ENCODE measurements at regions not wholly inside any gene's neighbourhood (a gene's known extent, or its start where the extent isn't known, plus 50 kb on each side); places are given as distances from the start of the nearest gene placed in this dataset.
A peak's percentile ranks its signal among the peaks of the same experiment; 100 is the strongest.

- H3K36me3 ChIP-seq, result peaks cover 0 to 15% of the 10 kb centered on the region in 2 donors
- no peaks in the 10 kb centered on the region for H3K9me3 ChIP-seq
- H3K27ac ChIP-seq, result no peak overlapping the region
- no peak for DNase-seq (ENCODE audit: extremely low spot score in 2 of 2)
- intact Hi-C loops (cut with DNase I), result no loop called here
- no peaks in the 10 kb centered on the region for H3K4me1 ChIP-seq
- no peak overlapping the region for H3K4me3 ChIP-seq
- no peaks in the 10 kb centered on the region for H3K27me3 ChIP-seq
- TF ChIP-seq POLR2AphosphoS5 (IDR thresholded peaks at IDR 0.05; ENCODE audit: insufficient read depth in 1 of 2, low read depth in 1 of 2), result no peak
- no peak for TF ChIP-seq POLR2A (IDR thresholded peaks at IDR 0.05)
- TF ChIP-seq, protein P1, sequence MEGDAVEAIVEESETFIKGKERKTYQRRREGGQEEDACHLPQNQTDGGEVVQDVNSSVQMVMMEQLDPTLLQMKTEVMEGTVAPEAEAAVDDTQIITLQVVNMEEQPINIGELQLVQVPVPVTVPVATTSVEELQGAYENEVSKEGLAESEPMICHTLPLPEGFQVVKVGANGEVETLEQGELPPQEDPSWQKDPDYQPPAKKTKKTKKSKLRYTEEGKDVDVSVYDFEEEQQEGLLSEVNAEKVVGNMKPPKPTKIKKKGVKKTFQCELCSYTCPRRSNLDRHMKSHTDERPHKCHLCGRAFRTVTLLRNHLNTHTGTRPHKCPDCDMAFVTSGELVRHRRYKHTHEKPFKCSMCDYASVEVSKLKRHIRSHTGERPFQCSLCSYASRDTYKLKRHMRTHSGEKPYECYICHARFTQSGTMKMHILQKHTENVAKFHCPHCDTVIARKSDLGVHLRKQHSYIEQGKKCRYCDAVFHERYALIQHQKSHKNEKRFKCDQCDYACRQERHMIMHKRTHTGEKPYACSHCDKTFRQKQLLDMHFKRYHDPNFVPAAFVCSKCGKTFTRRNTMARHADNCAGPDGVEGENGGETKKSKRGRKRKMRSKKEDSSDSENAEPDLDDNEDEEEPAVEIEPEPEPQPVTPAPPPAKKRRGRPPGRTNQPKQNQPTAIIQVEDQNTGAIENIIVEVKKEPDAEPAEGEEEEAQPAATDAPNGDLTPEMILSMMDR (IDR thresholded peaks at IDR 0.05), result no peak
Observed at GRCh38 chr2:16554060-16554583, 111.5 kb downstream of the CYRIA start.

DNA sequence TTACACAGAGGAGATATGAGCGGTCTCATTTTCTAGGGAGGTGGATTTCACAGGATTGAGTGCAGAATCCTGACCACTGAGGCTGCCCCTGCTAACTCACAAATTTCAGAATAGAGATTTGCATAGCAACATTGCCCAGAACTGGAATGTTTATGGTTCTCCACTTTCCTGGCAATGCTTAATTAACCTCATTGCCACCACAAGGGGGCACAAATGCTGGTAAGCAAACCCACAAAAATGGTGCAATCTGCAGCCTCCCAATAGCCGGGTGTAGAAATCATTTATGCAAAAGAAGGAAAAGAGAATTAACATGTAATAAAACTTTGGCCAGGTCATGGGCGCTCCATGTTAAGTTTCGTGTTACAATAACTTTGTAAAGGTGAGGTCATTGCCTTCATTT, 112.4 kb downstream of the CYRIA start:
- DNase-seq (ENCODE audit: extremely low spot score in 2 of 2), result no peak
- Histone ChIP-seq H3K9me3 (no peaks in the 10 kb centered on the region), H3K27ac (no peak overlapping the region), H3K4me3 (no peak overlapping the region), H3K4me1 (no peaks in the 10 kb centered on the region), H3K36me3 (peaks cover 0 to 15% of the 10 kb centered on the region in 2 donors), H3K27me3 (no peaks in the 10 kb centered on the region)
- intact Hi-C loops (cut with DNase I), result no loop called here
- TF ChIP-seq POLR2A (IDR thresholded peaks at IDR 0.05) (no peak), POLR2AphosphoS5 (IDR thresholded peaks at IDR 0.05; ENCODE audit: insufficient read depth in 1 of 2, low read depth in 1 of 2) (no peak)
- TF ChIP-seq, protein P1 (IDR thresholded peaks at IDR 0.05), result peak; percentile 19 to 41 (median 29)

DNA sequence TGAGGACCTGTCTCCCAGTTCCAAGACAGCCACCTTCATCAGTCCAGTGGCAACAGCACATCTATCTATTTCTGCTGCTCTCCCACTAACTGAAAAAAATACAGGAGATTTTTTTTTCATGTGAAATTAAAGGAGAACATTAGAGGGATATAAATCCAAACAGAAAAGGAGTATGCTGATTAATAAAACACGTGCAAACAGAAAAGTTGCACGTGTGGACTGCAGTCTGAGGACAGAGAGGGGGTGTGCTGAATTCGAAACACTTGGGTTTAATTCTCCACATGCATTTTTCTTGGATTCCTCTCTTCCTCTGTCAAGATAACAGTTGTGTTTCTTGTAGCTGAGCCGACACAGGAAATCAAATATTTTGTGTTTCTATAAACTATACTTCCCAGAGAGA, 113.4 kb downstream of the CYRIA start:
- intact Hi-C loops (cut with DNase I), result no loop called here
- Histone ChIP-seq H3K27me3 (no peaks in the 10 kb centered on the region), H3K4me3 (no peak overlapping the region), H3K4me1 (no peaks in the 10 kb centered on the region), H3K9me3 (no peaks in the 10 kb centered on the region), H3K27ac (no peak overlapping the region), H3K36me3 (peaks cover 0 to 15% of the 10 kb centered on the region in 2 donors)
- no peak for TF ChIP-seq POLR2AphosphoS5 (IDR thresholded peaks at IDR 0.05; ENCODE audit: insufficient read depth in 1 of 2, low read depth in 1 of 2)
- TF ChIP-seq, protein P1 (IDR thresholded peaks at IDR 0.05), result no peak
- no peak for TF ChIP-seq POLR2A (IDR thresholded peaks at IDR 0.05)
- no peak for DNase-seq (ENCODE audit: extremely low spot score in 2 of 2)

- no peak for DNase-seq (ENCODE audit: extremely low spot score in 2 of 2)
- TF ChIP-seq, protein P1 (IDR thresholded peaks at IDR 0.05), result no peak
- TF ChIP-seq POLR2AphosphoS5 (IDR thresholded peaks at IDR 0.05; ENCODE audit: insufficient read depth in 1 of 2, low read depth in 1 of 2) (no peak), POLR2A (IDR thresholded peaks at IDR 0.05) (no peak)
- intact Hi-C loops (cut with DNase I), result no loop called here
- Histone ChIP-seq H3K9me3 (no peaks in the 10 kb centered on the region), H3K27ac (no peak overlapping the region), H3K36me3 (peaks cover 0 to 9% of the 10 kb centered on the region in 2 donors), H3K4me1 (no peaks in the 10 kb centered on the region), H3K4me3 (no peak overlapping the region), H3K27me3 (no peaks in the 10 kb centered on the region)
Observed at GRCh38 chr2:16548036-16548435, 117.6 kb downstream of the CYRIA start.

GRCh38 chr2:16546128-16546754, 119.4 kb downstream of the CYRIA start:
- Histone ChIP-seq H3K9me3 (no peaks in the 10 kb centered on the region), H3K27ac (no peak overlapping the region), H3K27me3 (no peaks in the 10 kb centered on the region), H3K4me1 (no peaks in the 10 kb centered on the region), H3K4me3 (no peak overlapping the region), H3K36me3 (peaks cover 0 to under 1% of the 10 kb centered on the region in 2 donors)
- DNase-seq (ENCODE audit: extremely low spot score in 2 of 2), result no peak
- TF ChIP-seq, protein P1 (IDR thresholded peaks at IDR 0.05), result no peak
- intact Hi-C loops (cut with DNase I), result no loop called here
